ENCODE measurements at regions not wholly inside any gene's neighbourhood (a gene's known extent, or its start where the extent isn't known, plus 50 kb on each side); places are given as distances from the start of the nearest gene placed in this dataset.
A peak's percentile ranks its signal among the peaks of the same experiment; 100 is the strongest.

- Histone ChIP-seq H3K27ac (ENCODE audit: low read length) (no peak overlapping the region), H3K9me3 (ENCODE audit: low read length) (no peaks in the 10 kb centered on the region), H3K4me2 (ENCODE audit: low read length) (no peak overlapping the region), H2AFZ (ENCODE audit: low read depth, low read length) (no peak overlapping the region), H3K9me2 (ENCODE audit: insufficient read depth, low read length) (no peaks in the 10 kb centered on the region), H3K9ac (ENCODE audit: low read length) (no peak overlapping the region), H3K36me3 (ENCODE audit: insufficient read depth, low read length) (no peaks in the 10 kb centered on the region), H3K4me3 (ENCODE audit: low read length) (no peak overlapping the region), H4K20me1 (ENCODE audit: insufficient read depth) (no peaks in the 10 kb centered on the region), H3K79me2 (replicated peaks; ENCODE audit: insufficient read depth, low read length) (no peaks in the 10 kb centered on the region), H3K27me3 (ENCODE audit: insufficient read depth, low read depth, low read length) (no peaks in the 10 kb centered on the region), H3F3A (ENCODE audit: insufficient read depth, low read length, poor library complexity, severe bottlenecking) (no peaks in the 10 kb centered on the region)
- no peak for TF ChIP-seq SMC3 (conservative IDR thresholded peaks at IDR 0.05; ENCODE audit: poor library complexity)
- TF ChIP-seq RAD21 (conservative IDR thresholded peaks at IDR 0.05): no peak
- TF ChIP-seq REST (IDR thresholded peaks at IDR 0.05; ENCODE audit: borderline replicate concordance): no peak
- TF ChIP-seq EP300 (conservative IDR thresholded peaks at IDR 0.05; ENCODE audit: poor library complexity, severe bottlenecking): no peak
- TF ChIP-seq CTCF (IDR thresholded peaks at IDR 0.05; ENCODE audit: poor library complexity, severe bottlenecking): no peak
- TF ChIP-seq MXI1 (conservative IDR thresholded peaks at IDR 0.05; ENCODE audit: poor library complexity, severe bottlenecking): no peak
- TF ChIP-seq POLR2AphosphoS5 (IDR thresholded peaks at IDR 0.05): no peak
- no peak for TF ChIP-seq EZH2 (IDR thresholded peaks at IDR 0.05; ENCODE audit: borderline replicate concordance, insufficient read depth, low read length, poor library complexity, severe bottlenecking)
- TF ChIP-seq TAF1 (IDR thresholded peaks at IDR 0.05; ENCODE audit: low read depth): no peak
Observed at GRCh38 chr9:90000925-90001324, 396.1 kb downstream of the GADD45G start.

- Histone ChIP-seq H3K79me2 (replicated peaks; ENCODE audit: insufficient read depth, low read length) (no peaks in the 10 kb centered on the region), H3K27ac (ENCODE audit: low read length) (peak overlapping the region; percentile 75), H3K36me3 (ENCODE audit: insufficient read depth, low read length) (no peaks in the 10 kb centered on the region), H3K9me3 (ENCODE audit: low read length) (no peaks in the 10 kb centered on the region), H3K27me3 (ENCODE audit: insufficient read depth, low read depth, low read length) (no peaks in the 10 kb centered on the region), H2AFZ (ENCODE audit: low read depth, low read length) (peak overlapping the region; percentile 48), H3K9me2 (ENCODE audit: insufficient read depth, low read length) (no peaks in the 10 kb centered on the region), H3K4me2 (ENCODE audit: low read length) (no peak overlapping the region), H3K9ac (ENCODE audit: low read length) (peak overlapping the region; percentile 40), H4K20me1 (ENCODE audit: insufficient read depth) (no peaks in the 10 kb centered on the region), H3K4me3 (ENCODE audit: low read length) (peak overlapping the region; percentile 32), H3F3A (ENCODE audit: insufficient read depth, low read length, poor library complexity, severe bottlenecking) (no peaks in the 10 kb centered on the region)
- TF ChIP-seq EP300 (conservative IDR thresholded peaks at IDR 0.05; ENCODE audit: poor library complexity, severe bottlenecking): no peak
- no peak for TF ChIP-seq EZH2 (IDR thresholded peaks at IDR 0.05; ENCODE audit: borderline replicate concordance, insufficient read depth, low read length, poor library complexity, severe bottlenecking)
Observed at GRCh38 chr9:90001747-90002146, 396.9 kb downstream of the GADD45G start.
